Fibroblast of lung (primary cell): ENCODE measurements at regions not wholly inside any gene's neighbourhood (a gene's known extent, or its start where the extent isn't known, plus 50 kb on each side); places are given as distances from the start of the nearest gene placed in this dataset.

Experiments
- DNase-seq, 2 donors: peaks; one replicate each; pipeline versions ENCODE4 v3.0.0 to v3.0.0-alpha.2; 2010; ENCODE audit warnings: low read depth in 2 of 2
- H2AFZ ChIP-seq: 2 replicates; pipeline ENCODE4 v1.5.1; 2012; ENCODE audit warnings: low read length, control low read depth, inconsistent platforms
- H3K27ac ChIP-seq: 2 replicates; pipeline ENCODE4 v1.5.1; 2011; ENCODE audit warnings: low read length, control low read depth; ENCODE audit not compliant: insufficient read depth
- H3K27me3 ChIP-seq: 2 replicates; pipeline ENCODE4 v1.5.1; 2011; ENCODE audit warnings: mild to moderate bottlenecking, low read length; ENCODE audit not compliant: control insufficient read depth, insufficient read depth
- H3K36me3 ChIP-seq: 2 replicates; pipeline ENCODE4 v1.5.1; 2011; ENCODE audit warnings: low read length; ENCODE audit not compliant: control insufficient read depth, insufficient read depth
- H3K4me1 ChIP-seq: 2 replicates; pipeline ENCODE4 v1.5.1; 2011; ENCODE audit warnings: low read length; ENCODE audit not compliant: control insufficient read depth, insufficient read depth; ENCODE audit errors: extremely low read depth
- H3K4me2 ChIP-seq: 2 replicates; pipeline ENCODE4 v1.5.1; 2011; ENCODE audit warnings: low read length, control low read depth; ENCODE audit not compliant: insufficient read depth; ENCODE audit errors: extremely low read depth
- H3K4me3 ChIP-seq, 4 experiments: fragments of 200-600 bp in 1 of 4; sonication (generic) in 1 of 4; replicated peaks in 1 of 4; 2 replicates each; pipeline ENCODE4 v1.5.1; 2011 to 2016; ENCODE audit warnings: low read length in 4 of 4, low read depth in 3 of 4, mild to moderate bottlenecking in 3 of 4, control low read depth in 2 of 4, inconsistent platforms in 1 of 4, mixed read lengths in 1 of 4; ENCODE audit not compliant: insufficient read depth in 1 of 4; ENCODE audit errors: control extremely low read depth in 1 of 4
- H3K79me2 ChIP-seq: 2 replicates; pipeline ENCODE4 v1.5.1; 2012; ENCODE audit warnings: mild to moderate bottlenecking, low read length, inconsistent platforms; ENCODE audit not compliant: control insufficient read depth, insufficient read depth
- H3K9ac ChIP-seq: 2 replicates; pipeline ENCODE4 v1.5.1; 2011; ENCODE audit warnings: mild to moderate bottlenecking, low read length, control low read depth; ENCODE audit not compliant: insufficient read depth
- H3K9me3 ChIP-seq: 2 replicates; pipeline ENCODE4 v1.5.1; 2012; ENCODE audit warnings: low read depth, low read length; ENCODE audit not compliant: control insufficient read depth, insufficient read depth
- H4K20me1 ChIP-seq: 2 replicates; pipeline ENCODE4 v1.5.1; 2011; ENCODE audit warnings: low read length; ENCODE audit not compliant: control insufficient read depth, insufficient read depth; ENCODE audit errors: extremely low read depth
- EZH2 ChIP-seq: IDR thresholded peaks from 2 replicates; pipeline ENCODE4 v1.5.1; 2012; ENCODE audit warnings: low read length, control low read depth, mild to moderate bottlenecking; ENCODE audit errors: missing control alignments
- TF ChIP-seq, protein P1 (sequence below), 2 donors: IDR thresholded peaks in 1 of 2; conservative IDR thresholded peaks in 1 of 2; 1 replicate in 1 of 2; 2 replicates in 1 of 2; pipeline ENCODE4 v1.5.1; 2011 to 2012; ENCODE audit warnings: low read length in 2 of 2, control low read depth in 1 of 2, inconsistent platforms in 1 of 2, low read depth in 1 of 2, mild to moderate bottlenecking in 1 of 2

DNA sequence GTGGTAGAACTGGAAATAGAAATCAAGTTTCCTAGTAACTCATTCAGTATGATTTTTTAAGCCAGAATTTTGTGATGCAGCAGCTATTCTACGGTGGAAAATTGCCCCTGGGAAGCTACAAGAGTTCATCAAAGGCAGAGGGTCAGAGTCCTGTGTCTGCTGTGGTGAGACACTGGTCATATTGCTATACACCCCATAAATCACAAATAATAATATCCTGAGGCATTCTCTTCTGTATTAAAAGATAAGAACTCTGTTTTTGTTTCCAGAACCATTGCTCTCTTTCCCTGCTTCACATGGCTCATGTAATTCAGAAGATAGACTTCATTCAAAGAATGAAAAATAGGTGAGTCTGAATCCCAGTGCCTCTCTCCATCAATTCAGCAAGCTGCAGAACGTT is 188.8 kb upstream of the NOCT start:
- H2AFZ ChIP-seq, result no peak overlapping the region
- H3K9ac ChIP-seq, result no peak overlapping the region
- H4K20me1 ChIP-seq, result no peaks in the 10 kb centered on the region
- no peak for DNase-seq
- H3K4me2 ChIP-seq, result no peak overlapping the region
- H3K27me3 ChIP-seq, result peaks cover 3% of the 10 kb centered on the region
- H3K4me3 ChIP-seq, result no peak overlapping the region
- no peaks in the 10 kb centered on the region for H3K4me1 ChIP-seq
- H3K9me3 ChIP-seq, result no peaks in the 10 kb centered on the region
- no peaks in the 10 kb centered on the region for H3K79me2 ChIP-seq
- no peak for TF ChIP-seq EZH2
- TF ChIP-seq, protein P1, sequence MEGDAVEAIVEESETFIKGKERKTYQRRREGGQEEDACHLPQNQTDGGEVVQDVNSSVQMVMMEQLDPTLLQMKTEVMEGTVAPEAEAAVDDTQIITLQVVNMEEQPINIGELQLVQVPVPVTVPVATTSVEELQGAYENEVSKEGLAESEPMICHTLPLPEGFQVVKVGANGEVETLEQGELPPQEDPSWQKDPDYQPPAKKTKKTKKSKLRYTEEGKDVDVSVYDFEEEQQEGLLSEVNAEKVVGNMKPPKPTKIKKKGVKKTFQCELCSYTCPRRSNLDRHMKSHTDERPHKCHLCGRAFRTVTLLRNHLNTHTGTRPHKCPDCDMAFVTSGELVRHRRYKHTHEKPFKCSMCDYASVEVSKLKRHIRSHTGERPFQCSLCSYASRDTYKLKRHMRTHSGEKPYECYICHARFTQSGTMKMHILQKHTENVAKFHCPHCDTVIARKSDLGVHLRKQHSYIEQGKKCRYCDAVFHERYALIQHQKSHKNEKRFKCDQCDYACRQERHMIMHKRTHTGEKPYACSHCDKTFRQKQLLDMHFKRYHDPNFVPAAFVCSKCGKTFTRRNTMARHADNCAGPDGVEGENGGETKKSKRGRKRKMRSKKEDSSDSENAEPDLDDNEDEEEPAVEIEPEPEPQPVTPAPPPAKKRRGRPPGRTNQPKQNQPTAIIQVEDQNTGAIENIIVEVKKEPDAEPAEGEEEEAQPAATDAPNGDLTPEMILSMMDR (conservative IDR thresholded peaks at IDR 0.05 in 1 of 2, IDR thresholded peaks at IDR 0.05 in 1 of 2; ENCODE audit: low read depth in 1 of 2, low read length in 2 of 2), result no peak
- H3K36me3 ChIP-seq, result no peaks in the 10 kb centered on the region
- no peak overlapping the region for H3K27ac ChIP-seq

DNA sequence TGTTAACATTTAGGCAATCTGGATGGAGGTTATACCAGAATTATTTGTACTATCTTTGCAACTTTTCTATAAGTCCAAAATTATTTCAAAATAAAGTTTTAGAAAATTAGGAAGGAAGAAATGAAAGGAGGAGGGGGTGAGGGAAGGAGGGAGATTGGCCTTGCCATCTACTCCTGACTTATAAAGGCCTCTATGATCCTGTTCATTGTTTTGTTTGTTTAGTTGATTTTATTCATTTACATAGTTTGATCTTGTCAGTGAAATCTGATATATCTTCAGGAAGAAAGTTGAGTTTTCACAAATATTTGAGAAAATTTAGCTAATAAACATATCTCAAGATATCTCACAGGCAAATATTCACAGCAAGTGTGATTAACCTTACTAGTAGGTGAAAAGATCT is 189.3 kb upstream of the NOCT start:
- no peak overlapping the region for H3K27ac ChIP-seq
- H2AFZ ChIP-seq, result no peak overlapping the region
- no peaks in the 10 kb centered on the region for H3K36me3 ChIP-seq
- H3K4me3 ChIP-seq, result no peak overlapping the region
- no peaks in the 10 kb centered on the region for H3K9me3 ChIP-seq
- no peaks in the 10 kb centered on the region for H3K79me2 ChIP-seq
- no peak for DNase-seq
- H3K9ac ChIP-seq, result no peak overlapping the region
- no peaks in the 10 kb centered on the region for H3K4me1 ChIP-seq
- H3K4me2 ChIP-seq, result no peak overlapping the region
- TF ChIP-seq, protein P1 (conservative IDR thresholded peaks at IDR 0.05 in 1 of 2, IDR thresholded peaks at IDR 0.05 in 1 of 2; ENCODE audit: low read depth in 1 of 2, low read length in 2 of 2), result no peak
- no peak for TF ChIP-seq EZH2
- H3K27me3 ChIP-seq, result peaks cover 3% of the 10 kb centered on the region
- no peaks in the 10 kb centered on the region for H4K20me1 ChIP-seq

DNA sequence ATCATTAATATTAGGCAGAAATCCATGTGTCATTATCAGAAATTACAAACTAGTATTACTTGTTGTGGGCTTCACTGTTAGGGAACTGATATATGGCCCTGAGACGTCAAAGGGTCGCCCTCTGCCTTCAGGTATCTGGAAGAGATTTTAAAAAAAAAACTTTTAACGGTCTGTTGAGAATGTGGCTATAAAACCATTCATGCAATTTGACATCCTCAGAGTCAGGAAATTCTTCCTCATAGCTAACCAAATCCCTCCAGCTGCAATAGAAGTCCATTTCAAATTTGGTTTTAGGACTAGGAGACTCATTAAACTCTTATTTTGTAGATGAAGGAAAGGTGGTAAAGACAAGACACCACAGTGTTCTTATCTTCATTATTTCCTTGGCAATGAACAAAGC is 194.2 kb upstream of the NOCT start:
- TF ChIP-seq EZH2, result no peak
- TF ChIP-seq, protein P1 (conservative IDR thresholded peaks at IDR 0.05 in 1 of 2, IDR thresholded peaks at IDR 0.05 in 1 of 2; ENCODE audit: low read depth in 1 of 2, low read length in 2 of 2), result no peak
- H3K9me3 ChIP-seq, result no peaks in the 10 kb centered on the region

More for the DNA sequence above, 194.2 kb upstream of the NOCT start:
- no peaks in the 10 kb centered on the region for H4K20me1 ChIP-seq
- no peak overlapping the region for H3K4me2 ChIP-seq
- H3K9ac ChIP-seq, result no peak overlapping the region
- peaks cover 3% of the 10 kb centered on the region for H3K27me3 ChIP-seq
- no peak overlapping the region for H2AFZ ChIP-seq
- H3K36me3 ChIP-seq, result no peaks in the 10 kb centered on the region
- H3K4me3 ChIP-seq, result no peak overlapping the region
- H3K27ac ChIP-seq, result no peak overlapping the region
- H3K79me2 ChIP-seq, result no peaks in the 10 kb centered on the region
- DNase-seq, result no peak
- no peaks in the 10 kb centered on the region for H3K4me1 ChIP-seq
